Thyroid gland (tissue), 4 donors: ENCODE measurements at regions not wholly inside any gene's neighbourhood (a gene's known extent, or its start where the extent isn't known, plus 50 kb on each side); places are given as distances from the start of the nearest gene placed in this dataset.

Experiments used
- POLR2A ChIP-seq, 2 donors: fragments of 450-650 bp; IDR thresholded peaks; one replicate each; pipeline ENCODE4 v1.6.1; 2017; ENCODE audit warnings: antibody characterized with exemption in 2 of 2, mild to moderate bottlenecking in 2 of 2, moderate library complexity in 1 of 2
- TF ChIP-seq, protein P1 (sequence below), 6 experiments: fragments of 200-600 bp in 3 of 6; fragments of 450-650 bp in 3 of 6; sonication (generic) in 3 of 6; IDR thresholded peaks; one replicate each; pipeline ENCODE4 v1.5.1; 2016 to 2019; ENCODE audit warnings: antibody characterized with exemption in 6 of 6, mild to moderate bottlenecking in 2 of 6, inconsistent platforms in 1 of 6, moderate library complexity in 1 of 6

DNA sequence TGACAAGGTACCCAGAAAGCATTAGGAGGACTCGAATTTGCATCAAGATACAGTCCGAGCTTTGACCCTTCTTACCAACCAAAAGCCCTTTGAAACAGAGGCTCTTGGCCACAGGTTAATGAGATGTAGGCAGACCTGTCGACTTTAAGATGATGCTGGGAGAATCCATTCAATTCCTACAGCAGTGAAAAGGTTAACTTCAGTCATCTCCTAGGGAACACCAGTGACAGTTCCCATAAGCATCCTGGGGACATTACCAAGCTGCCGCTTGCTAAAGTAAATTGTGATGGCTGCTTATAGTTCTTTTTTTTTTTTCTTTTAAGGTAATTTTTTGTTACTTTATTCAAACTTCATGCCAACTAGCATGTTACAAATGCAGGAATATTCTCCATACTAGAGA is 379.3 kb downstream of the SOX11 start:
- TF ChIP-seq, protein P1, sequence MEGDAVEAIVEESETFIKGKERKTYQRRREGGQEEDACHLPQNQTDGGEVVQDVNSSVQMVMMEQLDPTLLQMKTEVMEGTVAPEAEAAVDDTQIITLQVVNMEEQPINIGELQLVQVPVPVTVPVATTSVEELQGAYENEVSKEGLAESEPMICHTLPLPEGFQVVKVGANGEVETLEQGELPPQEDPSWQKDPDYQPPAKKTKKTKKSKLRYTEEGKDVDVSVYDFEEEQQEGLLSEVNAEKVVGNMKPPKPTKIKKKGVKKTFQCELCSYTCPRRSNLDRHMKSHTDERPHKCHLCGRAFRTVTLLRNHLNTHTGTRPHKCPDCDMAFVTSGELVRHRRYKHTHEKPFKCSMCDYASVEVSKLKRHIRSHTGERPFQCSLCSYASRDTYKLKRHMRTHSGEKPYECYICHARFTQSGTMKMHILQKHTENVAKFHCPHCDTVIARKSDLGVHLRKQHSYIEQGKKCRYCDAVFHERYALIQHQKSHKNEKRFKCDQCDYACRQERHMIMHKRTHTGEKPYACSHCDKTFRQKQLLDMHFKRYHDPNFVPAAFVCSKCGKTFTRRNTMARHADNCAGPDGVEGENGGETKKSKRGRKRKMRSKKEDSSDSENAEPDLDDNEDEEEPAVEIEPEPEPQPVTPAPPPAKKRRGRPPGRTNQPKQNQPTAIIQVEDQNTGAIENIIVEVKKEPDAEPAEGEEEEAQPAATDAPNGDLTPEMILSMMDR (IDR thresholded peaks at IDR 0.05) = no peak
- TF ChIP-seq POLR2A (IDR thresholded peaks at IDR 0.05) = no peak
